HG02763 (cell line): ENCODE measurements at regions not wholly inside any gene's neighbourhood (a gene's known extent, or its start where the extent isn't known, plus 50 kb on each side); places are given as distances from the start of the nearest gene placed in this dataset.
"Not testable (repeated sequence)": the region's sequence is repeated elsewhere in the genome, so short reads cannot be mapped to it uniquely, and the experiment has no call there.

Source experiments
- ATAC-seq: cut with Tn5 transposase; IDR thresholded peaks from one replicate; pipeline ENCODE4 v1.9.1; 2021; ENCODE audit warnings: mild to moderate bottlenecking, moderate library complexity; ENCODE audit not compliant: unreplicated experiment

DNA sequence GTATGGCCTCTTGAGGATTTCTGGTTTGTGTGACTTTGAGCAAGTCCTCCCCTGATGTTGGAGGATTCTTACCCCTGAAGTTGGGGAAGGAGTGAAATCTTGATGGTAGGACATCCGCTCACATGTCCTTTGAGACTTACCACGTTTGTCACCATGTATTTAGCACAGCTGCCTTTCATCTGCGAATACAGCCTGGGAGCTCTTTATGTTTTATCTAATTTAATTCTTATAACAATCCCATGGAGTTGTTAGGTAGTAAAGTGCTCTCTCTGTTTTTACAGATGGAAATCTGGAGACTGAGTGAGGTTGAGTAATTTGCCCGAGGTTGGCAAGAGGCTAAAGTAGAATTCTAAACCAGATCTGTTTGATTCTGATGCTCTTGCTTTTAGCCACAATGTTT is 154.9 kb upstream of the PLGLB2 start:
- ATAC-seq, result not testable (repeated sequence)

DNA sequence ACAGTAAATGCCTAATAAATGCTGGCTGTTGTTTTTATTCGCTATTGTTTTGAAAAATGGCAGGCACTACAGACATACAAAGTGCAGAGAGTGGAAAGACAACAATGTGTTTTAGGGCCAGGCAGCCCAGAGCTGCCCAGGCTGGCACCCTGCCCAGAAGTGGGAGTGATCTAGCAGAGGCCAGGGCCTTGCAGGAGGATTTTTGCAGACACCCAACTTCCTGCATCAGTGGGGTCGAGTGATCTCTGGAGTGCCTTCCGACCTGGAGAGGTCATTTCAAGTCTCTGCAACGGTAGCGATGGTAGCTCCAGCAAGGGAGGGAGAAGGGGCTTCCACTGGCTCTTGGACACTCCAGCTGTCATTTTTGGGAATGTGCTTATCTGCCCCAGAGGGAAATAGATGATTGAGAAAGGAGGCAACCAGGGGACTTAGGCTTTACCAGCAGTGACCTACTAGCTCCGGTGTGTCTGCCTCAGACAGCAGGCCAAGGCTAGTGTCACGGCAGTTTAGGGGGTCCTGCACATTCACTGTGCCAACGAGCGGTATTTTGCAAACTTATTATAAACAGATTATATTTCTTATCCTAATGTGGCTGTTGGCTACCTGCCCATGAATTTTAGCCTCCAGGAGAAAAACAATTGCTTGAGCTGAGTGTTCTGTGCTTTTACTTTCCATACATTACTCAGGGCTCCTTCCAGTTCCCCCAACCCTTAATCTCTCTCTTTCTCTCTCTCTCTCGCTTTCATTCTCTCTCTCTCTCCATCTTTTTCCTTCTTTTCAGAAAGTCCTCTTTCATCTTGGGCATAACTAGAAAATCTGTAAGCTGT is 153.9 kb upstream of the PLGLB2 start:
- ATAC-seq, result not testable (repeated sequence)

GRCh38 chr2:87594611-87594992 is 153.3 kb upstream of the PLGLB2 start:
- not testable (repeated sequence) for ATAC-seq

- not testable (repeated sequence) for ATAC-seq
These were observed 152.9 kb upstream of the PLGLB2 start for GRCh38 chr2:87595017-87595416.

DNA sequence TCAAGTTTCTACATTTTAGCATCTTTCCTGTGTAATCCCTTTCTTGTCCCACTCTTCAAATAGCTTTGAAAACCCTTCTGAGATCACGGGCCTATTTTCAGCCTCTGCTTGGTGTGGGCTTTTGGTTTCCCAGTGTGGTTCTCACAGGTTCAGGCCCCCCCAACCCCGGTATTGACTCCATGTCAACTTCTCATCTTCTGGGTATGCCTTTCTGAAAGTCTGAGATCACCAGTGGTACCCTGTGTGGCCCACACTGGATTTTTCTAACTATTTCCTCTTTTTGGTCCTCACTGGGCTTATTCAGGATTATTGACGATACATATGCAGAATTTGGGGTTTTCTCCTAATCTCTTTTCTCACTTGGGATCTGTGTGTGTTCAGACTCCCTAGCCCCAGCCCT is 146.9 kb upstream of the PLGLB2 start:
- not testable (repeated sequence) for ATAC-seq

- ATAC-seq, result not testable (repeated sequence)
These were observed 145.8 kb upstream of the PLGLB2 start for GRCh38 chr2:87602118-87602517.

DNA sequence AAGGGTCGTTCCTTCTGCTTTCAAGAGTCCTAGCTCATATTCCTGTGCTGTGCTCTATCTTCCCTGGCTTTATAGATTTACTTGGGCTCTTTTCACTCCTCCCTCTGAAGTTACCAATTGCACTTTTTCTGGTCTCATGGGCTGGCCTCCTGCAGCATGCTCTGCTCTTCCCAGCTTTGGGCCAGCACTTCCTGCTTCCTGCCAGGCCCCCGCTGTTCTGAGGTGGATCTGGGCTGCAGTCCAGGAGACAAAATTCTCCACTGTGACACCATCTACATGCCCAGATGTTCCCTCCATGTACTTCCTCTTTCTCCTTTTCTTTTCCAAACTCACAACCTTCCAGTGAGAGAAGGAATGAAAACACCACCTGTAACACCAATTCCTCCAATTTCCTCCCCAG is 145.2 kb upstream of the PLGLB2 start:
- ATAC-seq, result not testable (repeated sequence)

DNA sequence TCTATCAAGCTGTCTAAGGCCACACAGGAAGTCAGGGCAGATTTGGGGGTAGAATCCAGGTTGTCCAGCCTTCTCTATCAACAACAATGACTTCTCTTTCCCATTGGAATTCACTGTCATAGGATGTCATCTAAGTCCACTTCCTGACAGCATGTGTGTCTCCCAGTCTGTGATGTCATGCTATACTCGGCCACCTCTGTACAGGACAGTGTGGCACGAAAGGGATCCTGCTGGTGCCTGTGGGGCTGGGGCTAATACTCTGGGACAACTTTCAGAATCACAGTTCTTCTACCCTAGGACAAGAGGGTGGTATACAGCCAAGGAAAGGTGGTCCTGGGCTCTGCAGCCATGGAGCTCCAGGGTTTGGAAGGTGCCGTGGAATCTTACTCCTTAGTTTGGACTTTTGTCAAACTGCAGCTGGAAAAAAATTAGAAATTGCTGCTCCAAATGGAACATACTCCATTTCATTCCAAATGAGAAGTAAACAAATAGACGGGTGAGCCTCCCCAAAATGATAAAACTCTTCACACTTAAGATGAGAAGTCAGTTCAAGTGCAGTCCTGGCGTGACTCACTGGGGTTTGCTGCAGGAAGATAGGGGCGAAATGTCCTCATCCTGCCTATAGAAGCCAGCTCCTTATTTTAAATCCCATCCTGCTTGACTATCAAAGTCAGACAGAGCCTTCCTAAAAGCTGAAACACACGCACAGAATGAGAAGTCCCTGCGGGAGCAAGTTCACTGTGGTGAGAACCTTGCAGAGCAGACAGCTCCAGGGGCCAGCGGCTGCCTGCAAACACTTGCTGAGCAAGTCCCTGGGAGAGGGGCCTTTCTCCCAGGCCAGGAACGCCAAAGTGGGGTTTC is 144.2 kb upstream of the PLGLB2 start:
- ATAC-seq, result not testable (repeated sequence)

DNA sequence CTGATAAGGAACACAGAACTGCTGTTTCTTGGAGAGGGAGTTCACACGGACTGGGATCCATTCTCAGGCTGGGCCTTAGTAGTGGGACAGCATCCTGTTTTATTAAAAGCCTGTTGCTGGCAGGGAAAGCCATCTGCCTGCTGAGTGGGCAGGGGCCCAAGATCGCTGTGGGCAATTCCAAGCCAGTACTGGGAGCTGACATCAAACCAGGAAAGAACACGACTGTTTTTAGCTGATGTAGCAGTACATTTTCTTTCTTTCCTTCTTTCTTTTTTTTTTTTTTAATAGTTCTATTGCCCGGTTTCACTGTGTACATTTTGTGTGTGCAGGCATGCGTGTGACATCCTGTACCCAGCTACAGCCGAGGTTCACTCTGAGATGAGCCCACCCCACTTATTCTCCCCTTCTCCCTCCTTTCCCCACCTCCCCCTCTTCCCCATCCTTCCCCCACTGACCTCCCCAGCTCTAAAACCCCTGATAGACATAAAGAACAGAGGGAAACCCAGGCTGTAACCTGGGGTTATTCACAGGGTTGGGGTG is 143.5 kb upstream of the PLGLB2 start:
- ATAC-seq, result not testable (repeated sequence)

- not testable (repeated sequence) for ATAC-seq
These were observed 142.9 kb upstream of the PLGLB2 start for GRCh38 chr2:87604980-87605379.

GRCh38 chr2:87608377-87609166 is 139.3 kb upstream of the PLGLB2 start:
- not testable (repeated sequence) for ATAC-seq

DNA sequence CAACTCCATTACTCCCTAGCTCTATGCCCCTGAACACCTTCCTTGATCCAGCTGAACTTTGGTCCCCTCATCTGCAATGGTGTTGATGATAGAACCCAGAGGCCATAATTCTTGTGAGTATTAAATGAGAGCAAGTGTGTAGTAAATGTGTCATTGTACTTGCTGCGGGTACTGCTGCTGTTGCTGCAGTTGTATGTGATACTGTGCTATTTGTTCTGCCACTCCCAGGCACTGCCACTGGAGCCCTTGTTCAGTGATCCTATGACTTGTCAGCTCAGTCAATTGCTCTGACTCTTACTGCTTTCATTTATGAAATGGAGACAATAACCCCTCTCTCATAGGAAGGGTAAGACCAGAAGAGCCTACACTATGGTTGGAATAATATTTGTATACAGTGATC is 136.9 kb upstream of the PLGLB2 start:
- not testable (repeated sequence) for ATAC-seq

DNA sequence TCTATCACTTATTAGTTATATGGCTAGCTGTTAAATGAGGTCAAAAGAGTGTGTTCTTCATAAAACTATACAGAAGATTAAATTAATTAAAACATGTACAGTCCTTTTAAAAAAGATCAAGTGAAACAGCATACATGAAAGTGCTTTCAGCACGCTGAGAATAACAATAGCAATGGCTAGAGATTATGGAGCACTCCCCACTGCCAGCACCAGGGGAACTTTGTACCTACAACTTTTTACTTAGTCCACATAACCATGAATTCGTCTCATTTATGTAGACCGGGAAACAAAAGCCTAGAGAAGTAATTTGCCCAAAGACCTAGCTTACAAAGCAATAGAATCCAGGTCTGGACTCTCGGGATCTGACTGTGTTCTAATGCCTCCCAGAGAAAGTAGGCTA is 136.5 kb upstream of the PLGLB2 start:
- ATAC-seq, result not testable (repeated sequence)

- not testable (repeated sequence) for ATAC-seq
These were observed 135.9 kb upstream of the PLGLB2 start for GRCh38 chr2:87611956-87612355.

DNA sequence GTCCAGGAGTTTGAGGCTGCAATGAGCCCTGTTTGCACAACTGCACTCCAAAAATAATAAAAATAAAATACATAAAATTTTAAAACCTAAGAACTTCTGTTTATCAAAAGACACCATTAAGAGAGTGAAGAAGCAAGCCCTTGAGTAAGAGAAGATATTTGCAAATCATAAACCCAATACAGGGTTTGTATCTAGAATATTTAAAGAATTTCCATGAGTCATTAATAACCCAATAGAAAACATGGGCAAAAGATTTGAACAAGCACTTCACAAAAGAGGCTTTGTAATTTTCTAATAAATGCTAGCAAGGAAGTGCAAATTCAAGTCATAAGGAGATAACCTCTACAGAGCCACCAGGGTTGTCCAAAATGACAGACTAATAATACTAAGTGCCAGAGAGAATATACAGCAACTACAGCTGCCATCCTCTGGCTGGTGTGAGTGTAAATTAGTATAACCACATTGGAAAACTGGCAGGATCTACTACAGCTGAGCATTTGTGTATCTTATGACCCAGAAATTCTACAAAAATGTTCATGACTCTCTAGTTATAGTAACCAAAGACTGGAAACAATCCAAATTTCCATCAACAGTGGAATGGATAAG is 133.0 kb upstream of the PLGLB2 start:
- not testable (repeated sequence) for ATAC-seq

DNA sequence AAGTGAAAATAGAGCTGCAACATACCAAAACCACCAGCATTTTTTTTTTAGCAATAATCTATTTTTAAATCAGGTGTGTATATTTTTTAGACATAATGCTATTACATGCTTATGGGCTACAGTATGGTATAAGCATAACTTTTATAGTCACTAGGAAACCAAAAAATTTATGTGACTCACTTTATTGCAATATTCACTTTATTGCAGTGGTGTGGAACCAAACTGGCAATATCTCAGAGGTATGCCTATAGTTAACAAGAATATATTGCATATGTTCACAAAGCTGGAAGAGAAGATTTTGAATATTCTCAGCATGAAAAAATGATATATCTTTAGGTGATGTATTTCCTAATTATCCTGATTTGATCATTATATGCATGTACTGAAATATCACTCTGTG is 128.8 kb upstream of the PLGLB2 start:
- not testable (repeated sequence) for ATAC-seq

DNA sequence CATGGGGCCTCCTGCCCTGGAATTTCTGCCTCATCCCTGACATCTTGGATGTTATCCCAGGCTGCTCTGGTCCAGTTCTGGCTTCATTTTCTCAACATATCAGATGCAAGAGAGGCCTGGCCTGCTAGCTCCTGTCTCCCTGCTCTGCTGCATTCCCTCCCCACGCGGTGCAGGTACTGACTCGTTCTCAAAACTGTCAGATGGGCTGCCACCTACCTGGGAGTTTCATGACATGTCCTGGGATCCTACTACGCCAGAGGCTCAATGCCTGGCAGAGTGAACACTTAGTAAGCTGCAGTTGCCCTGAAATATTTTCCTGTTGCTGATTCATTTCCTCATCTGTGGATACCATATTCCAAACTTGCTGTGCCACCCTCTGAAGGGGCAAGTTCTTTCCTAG is 126.7 kb upstream of the PLGLB2 start:
- ATAC-seq, result not testable (repeated sequence)

DNA sequence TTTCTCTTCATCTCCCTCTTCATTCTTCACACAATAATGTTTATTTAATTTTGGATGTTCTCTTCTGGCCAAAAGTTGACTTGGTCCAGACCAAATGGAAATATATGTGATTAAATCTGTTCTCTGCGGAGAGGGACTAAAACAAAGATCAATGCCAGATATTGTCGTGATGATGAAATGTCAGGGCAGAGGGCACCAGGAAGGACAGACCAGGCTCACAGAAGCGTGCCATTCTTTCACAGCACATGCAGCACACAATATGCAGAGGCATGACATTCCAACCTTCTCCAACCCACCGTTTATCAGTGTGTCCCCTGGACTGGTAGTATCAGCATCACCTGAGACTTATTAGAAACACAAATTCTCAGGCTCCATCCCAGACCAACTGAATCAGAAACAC is 125.2 kb upstream of the PLGLB2 start:
- not testable (repeated sequence) for ATAC-seq

- not testable (repeated sequence) for ATAC-seq
These were observed 118.1 kb upstream of the PLGLB2 start for GRCh38 chr2:87629491-87630458.
